Neuronal stem cell (in vitro differentiated cells): ENCODE measurements at regions not wholly inside any gene's neighbourhood (a gene's known extent, or its start where the extent isn't known, plus 50 kb on each side); places are given as distances from the start of the nearest gene placed in this dataset.
A peak's percentile ranks its signal among the peaks of the same experiment; 100 is the strongest.

ENCODE experiments used
- DNase-seq: peaks from one replicate; pipeline ENCODE4 v3.0.0-alpha.2; 2013; ENCODE audit warnings: low spot score
- H2AFZ ChIP-seq: one replicate; pipeline ENCODE4 v1.6.1; 2013; ENCODE audit warnings: mild to moderate bottlenecking, low read length, inconsistent platforms
- H2AK5ac ChIP-seq: 2 replicates; pipeline ENCODE4 v1.6.1; 2013; ENCODE audit warnings: low read depth, mild to moderate bottlenecking, inconsistent platforms, low read length, moderate library complexity, mixed read lengths
- H2BK120ac ChIP-seq: 2 replicates; pipeline ENCODE4 v1.6.1; 2013; ENCODE audit warnings: low read depth, mild to moderate bottlenecking, inconsistent platforms, low read length, moderate library complexity, mixed read lengths
- H2BK12ac ChIP-seq: one replicate; pipeline ENCODE4 v1.6.1; 2013; ENCODE audit warnings: low read length, inconsistent platforms
- H2BK15ac ChIP-seq: 2 replicates; pipeline ENCODE4 v1.6.1; 2013; ENCODE audit warnings: mild to moderate bottlenecking, low read length, inconsistent platforms, mixed read lengths
- H2BK5ac ChIP-seq: one replicate; pipeline ENCODE4 v1.6.1; 2013; ENCODE audit warnings: inconsistent platforms, mild to moderate bottlenecking, low read length, moderate library complexity
- H3K14ac ChIP-seq: one replicate; pipeline ENCODE4 v1.6.1; 2013; ENCODE audit warnings: low read length, inconsistent platforms
- H3K18ac ChIP-seq: 2 replicates; pipeline ENCODE4 v1.6.1; 2013; ENCODE audit warnings: low read length, inconsistent platforms
- H3K23ac ChIP-seq: 2 replicates; pipeline ENCODE4 v1.6.1; 2013; ENCODE audit warnings: low read depth, mild to moderate bottlenecking, mixed read lengths, low read length, inconsistent platforms; ENCODE audit not compliant: poor library complexity
- H3K27ac ChIP-seq: replicated peaks from 3 replicates; pipeline ENCODE4 v1.5.1; 2013; ENCODE audit warnings: low read length, inconsistent platforms
- H3K27me3 ChIP-seq, 3 experiments: 2 replicates each; pipeline ENCODE4 v1.6.1; 2013; ENCODE audit warnings: low read length in 3 of 3, mild to moderate bottlenecking in 2 of 3, inconsistent platforms in 1 of 3, low read depth in 1 of 3, mixed read lengths in 1 of 3, moderate library complexity in 1 of 3; ENCODE audit not compliant: control insufficient read depth in 3 of 3, insufficient read depth in 3 of 3
- H3K36me3 ChIP-seq, 2 donors: replicated peaks in 1 of 2; 2 replicates each; pipeline ENCODE4 v1.6.1; 2013; ENCODE audit warnings: low read length in 2 of 2; ENCODE audit not compliant: control insufficient read depth in 2 of 2, insufficient read depth in 2 of 2
- H3K4ac ChIP-seq: 2 replicates; pipeline ENCODE4 v1.6.1; 2013; ENCODE audit warnings: inconsistent platforms, mild to moderate bottlenecking, low read length, moderate library complexity
- H3K4me1 ChIP-seq, 2 donors: 1 replicate in 1 of 2; 2 replicates in 1 of 2; pipeline ENCODE4 v1.6.1; 2013; ENCODE audit warnings: low read length in 2 of 2, low read depth in 1 of 2; ENCODE audit not compliant: control insufficient read depth in 2 of 2, insufficient read depth in 1 of 2
- H3K4me2 ChIP-seq: one replicate; pipeline ENCODE4 v1.6.1; 2013; ENCODE audit warnings: mild to moderate bottlenecking, low read length, inconsistent platforms; ENCODE audit not compliant: insufficient read depth, poor library complexity, severe bottlenecking
- H3K4me3 ChIP-seq, 2 donors: 2 replicates each; pipeline ENCODE4 v1.5.1; 2013; ENCODE audit warnings: low read length in 2 of 2, mild to moderate bottlenecking in 2 of 2, inconsistent platforms in 1 of 2, moderate library complexity in 1 of 2
- H3K79me1 ChIP-seq: one replicate; pipeline ENCODE4 v1.6.1; 2013; ENCODE audit warnings: low read depth, mild to moderate bottlenecking, inconsistent platforms, low read length, moderate library complexity
- H3K9ac ChIP-seq: one replicate; pipeline ENCODE4 v1.6.1; 2013; ENCODE audit warnings: mild to moderate bottlenecking, low read depth, low read length, inconsistent platforms; ENCODE audit not compliant: poor library complexity
- H3K9me3 ChIP-seq, 2 donors: replicated peaks in 1 of 2; 2 replicates each; pipeline versions ENCODE3 to v1.6.1; 2013; ENCODE audit warnings: low read length in 2 of 2, mild to moderate bottlenecking in 2 of 2, inconsistent platforms in 1 of 2, low read depth in 1 of 2, mixed read lengths in 1 of 2, moderate library complexity in 1 of 2; ENCODE audit not compliant: control insufficient read depth in 2 of 2, insufficient read depth in 1 of 2
- H4K8ac ChIP-seq: one replicate; pipeline ENCODE4 v1.6.1; 2013; ENCODE audit warnings: low read depth, mild to moderate bottlenecking, inconsistent platforms, low read length, moderate library complexity
- H4K91ac ChIP-seq: one replicate; pipeline ENCODE4 v1.6.1; 2013; ENCODE audit warnings: low read length, low read depth, mild to moderate bottlenecking, inconsistent platforms; ENCODE audit not compliant: poor library complexity
- WGBS, 2 donors: extraction: QIAGEN DNeasy Blood & Tissue Kit; methylation state at CpG; one replicate each; pipeline ENCODE4 v1.1.7; 2013; ENCODE audit warnings: missing lambda C conversion rate in 2 of 2, mixed read lengths in 1 of 2; ENCODE audit not compliant: insufficient read length in 2 of 2, insufficient replicate concordance in 1 of 2; ENCODE audit errors: extremely low coverage in 2 of 2; 5-methylcytosine and 5-hydroxymethylcytosine counted together

DNA sequence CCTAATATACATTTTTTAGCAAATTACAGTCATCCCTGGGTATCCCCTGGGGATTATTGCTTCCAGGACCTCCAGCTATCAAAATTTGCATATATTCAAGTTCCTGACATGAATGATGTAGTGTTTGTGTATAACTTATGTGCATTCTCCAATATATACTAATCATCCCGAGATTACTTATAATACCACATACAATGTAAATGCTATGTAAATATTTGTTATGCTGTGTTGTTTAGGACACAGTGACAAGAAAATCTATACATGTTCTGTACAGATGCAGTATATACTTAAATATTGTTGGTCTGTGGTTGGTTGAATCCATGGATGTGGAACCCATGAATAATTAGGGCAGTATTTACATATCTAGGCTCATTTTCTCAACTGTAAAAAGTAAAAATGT, 1060.3 kb downstream of the DSC3 start:
- no peaks in the 10 kb centered on the region for H3K36me3 ChIP-seq
- no peak overlapping the region for H2BK12ac ChIP-seq
- H3K4ac ChIP-seq, result no peak overlapping the region
- no peak overlapping the region for H4K8ac ChIP-seq
- H3K27me3 ChIP-seq, result no peaks in the 10 kb centered on the region
- H3K9me3 ChIP-seq, result no peaks in the 10 kb centered on the region
- H2AFZ ChIP-seq, result no peak overlapping the region
- H3K14ac ChIP-seq, result no peak overlapping the region
- no peak overlapping the region for H2BK5ac ChIP-seq
- H3K4me3 ChIP-seq, result no peak overlapping the region
- no peak overlapping the region for H3K9ac ChIP-seq
- no peak overlapping the region for H2BK15ac ChIP-seq
- H3K4me1 ChIP-seq, result no peaks in the 10 kb centered on the region
- no peak overlapping the region for H2AK5ac ChIP-seq
- H2BK120ac ChIP-seq, result no peak overlapping the region
- no peak overlapping the region for H3K4me2 ChIP-seq
- no CpG with 5 or more reads among the region's 1 CpG for WGBS, 2 donors
- no peak overlapping the region for H3K18ac ChIP-seq
- no peak overlapping the region for H4K91ac ChIP-seq
- no peak overlapping the region for H3K27ac ChIP-seq
- no peak overlapping the region for H3K23ac ChIP-seq
- no peaks in the 10 kb centered on the region for H3K79me1 ChIP-seq
- no peak for DNase-seq

DNA sequence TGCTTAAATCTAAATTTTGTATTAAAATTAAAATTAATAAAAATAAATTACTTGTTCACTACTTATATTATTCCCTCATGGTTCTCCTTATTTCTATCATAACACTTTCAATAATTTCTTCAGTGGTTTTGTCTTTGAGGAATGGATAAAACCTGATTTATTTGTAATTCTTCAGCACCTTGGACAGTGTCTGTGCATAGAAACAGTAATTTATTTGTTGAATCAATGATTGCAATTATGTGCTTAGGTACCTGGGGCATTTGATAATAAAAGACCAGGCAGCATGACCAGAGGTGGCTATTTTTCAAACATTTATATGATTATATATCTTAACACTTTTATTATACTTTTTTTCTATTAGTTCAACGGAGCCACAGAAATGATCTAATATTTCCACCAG, 1062.7 kb downstream of the DSC3 start:
- no peak overlapping the region for H4K8ac ChIP-seq
- H3K27ac ChIP-seq, result no peak overlapping the region
- peak; percentile 6 for DNase-seq
- no peak overlapping the region for H2BK5ac ChIP-seq
- no peak overlapping the region for H2BK12ac ChIP-seq
- no peaks in the 10 kb centered on the region for H3K36me3 ChIP-seq
- WGBS, 2 donors, result no CpG with 5 or more reads among the region's 1 CpG
- H3K4me2 ChIP-seq, result no peak overlapping the region
- no peaks in the 10 kb centered on the region for H3K79me1 ChIP-seq
- H4K91ac ChIP-seq, result no peak overlapping the region
- H3K4me1 ChIP-seq, result no peaks in the 10 kb centered on the region
- H2BK120ac ChIP-seq, result no peak overlapping the region
- H3K18ac ChIP-seq, result no peak overlapping the region
- no peaks in the 10 kb centered on the region for H3K9me3 ChIP-seq
- H3K23ac ChIP-seq, result no peak overlapping the region
- H3K4me3 ChIP-seq, result no peak overlapping the region
- no peak overlapping the region for H3K4ac ChIP-seq
- H2BK15ac ChIP-seq, result no peak overlapping the region
- H2AK5ac ChIP-seq, result no peak overlapping the region
- no peaks in the 10 kb centered on the region for H3K27me3 ChIP-seq
- H3K14ac ChIP-seq, result no peak overlapping the region
- no peak overlapping the region for H2AFZ ChIP-seq
- H3K9ac ChIP-seq, result no peak overlapping the region

GRCh38 chr18:29969876-29970275, 1072.7 kb downstream of the DSC3 start:
- Histone ChIP-seq H3K9ac (no peak overlapping the region), H2AFZ (no peak overlapping the region), H2AK5ac (no peak overlapping the region), H4K91ac (no peak overlapping the region), H3K27me3 (no peaks in the 10 kb centered on the region), H3K14ac (no peak overlapping the region), H3K4me1 (no peaks in the 10 kb centered on the region), H3K23ac (no peak overlapping the region), H2BK15ac (no peak overlapping the region), H3K27ac (no peak overlapping the region), H3K36me3 (no peaks in the 10 kb centered on the region), H2BK12ac (no peak overlapping the region), H3K4ac (no peak overlapping the region), H4K8ac (no peak overlapping the region), H2BK5ac (no peak overlapping the region), H3K4me3 (no peak overlapping the region), H3K4me2 (no peak overlapping the region), H3K9me3 (no peaks in the 10 kb centered on the region), H3K18ac (no peak overlapping the region), H2BK120ac (no peak overlapping the region), H3K79me1 (no peaks in the 10 kb centered on the region)
- DNase-seq, result no peak

DNA sequence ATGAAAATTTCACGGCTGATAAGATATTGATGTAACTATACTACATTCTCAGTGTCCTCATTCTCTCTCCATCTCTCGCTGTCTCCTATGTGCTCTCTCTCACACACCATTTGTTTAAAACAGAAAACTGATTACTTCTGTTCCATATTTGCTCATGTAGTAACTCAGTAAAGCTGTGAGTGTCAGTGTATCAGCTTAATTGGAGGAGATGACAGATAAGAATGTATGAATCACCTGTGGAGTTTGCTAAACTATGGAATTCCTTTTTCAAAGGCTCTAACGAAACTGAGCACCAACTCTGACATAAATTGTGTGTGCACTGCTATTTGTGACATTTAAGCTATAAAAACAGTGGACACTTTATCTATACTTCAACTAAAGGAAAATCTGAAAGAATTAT, 1080.0 kb downstream of the DSC3 start:
- no peak overlapping the region for H3K4ac ChIP-seq
- no peak overlapping the region for H3K27ac ChIP-seq
- no peaks in the 10 kb centered on the region for H3K9me3 ChIP-seq
- H3K14ac ChIP-seq, result no peak overlapping the region
- H3K4me1 ChIP-seq, result no peaks in the 10 kb centered on the region
- WGBS, 2 donors, result no CpG with 5 or more reads among the region's 3 CpGs
- no peak overlapping the region for H2BK15ac ChIP-seq
- no peak overlapping the region for H4K91ac ChIP-seq
- no peak overlapping the region for H2AK5ac ChIP-seq
- no peak overlapping the region for H3K4me2 ChIP-seq
- no peak overlapping the region for H4K8ac ChIP-seq
- no peaks in the 10 kb centered on the region for H3K79me1 ChIP-seq
- no peak overlapping the region for H3K18ac ChIP-seq
- H3K36me3 ChIP-seq, result no peaks in the 10 kb centered on the region
- H3K27me3 ChIP-seq, result no peaks in the 10 kb centered on the region
- H2AFZ ChIP-seq, result no peak overlapping the region
- no peak overlapping the region for H2BK120ac ChIP-seq
- H3K4me3 ChIP-seq, result no peak overlapping the region
- H2BK12ac ChIP-seq, result no peak overlapping the region
- no peak overlapping the region for H3K9ac ChIP-seq
- no peak for DNase-seq
- no peak overlapping the region for H3K23ac ChIP-seq
- no peak overlapping the region for H2BK5ac ChIP-seq
